Stimulated activated CD8-positive, alpha-beta memory T cell treated with anti-CD3 and anti-CD28 coated beads, Interleukin-4, amount 100 ng/mL, for 4 hours (primary cell): ENCODE measurements at regions not wholly inside any gene's neighbourhood (a gene's known extent, or its start where the extent isn't known, plus 50 kb on each side); places are given as distances from the start of the nearest gene placed in this dataset.

Experiments used
- DNase-seq, 2 donors: peaks; one replicate each; pipeline ENCODE4 v3.0.0-alpha.2; 2020; ENCODE audit warnings: low read depth in 2 of 2, low spot score in 1 of 2

DNA sequence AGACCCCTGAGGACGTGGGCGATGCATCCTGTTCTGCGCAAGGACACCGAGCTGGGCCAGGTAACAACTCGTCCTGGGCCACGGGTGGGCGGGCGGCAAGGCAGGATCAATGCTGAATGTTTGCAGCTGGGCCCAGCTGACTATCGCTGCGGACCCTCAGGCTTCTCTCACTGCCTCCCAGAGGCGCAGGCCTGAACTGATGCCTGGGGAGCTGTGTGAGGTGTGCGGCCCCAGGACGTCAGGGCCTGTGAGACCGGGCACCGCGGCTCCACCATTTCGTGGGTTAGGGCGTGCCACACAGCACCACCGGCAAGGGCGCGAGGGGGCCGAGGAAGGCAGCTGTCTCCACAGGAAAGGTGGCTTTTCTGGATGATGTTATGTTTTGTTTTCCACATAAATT is 307.4 kb downstream of the NDUFA10 start:
- DNase-seq: no peak

DNA sequence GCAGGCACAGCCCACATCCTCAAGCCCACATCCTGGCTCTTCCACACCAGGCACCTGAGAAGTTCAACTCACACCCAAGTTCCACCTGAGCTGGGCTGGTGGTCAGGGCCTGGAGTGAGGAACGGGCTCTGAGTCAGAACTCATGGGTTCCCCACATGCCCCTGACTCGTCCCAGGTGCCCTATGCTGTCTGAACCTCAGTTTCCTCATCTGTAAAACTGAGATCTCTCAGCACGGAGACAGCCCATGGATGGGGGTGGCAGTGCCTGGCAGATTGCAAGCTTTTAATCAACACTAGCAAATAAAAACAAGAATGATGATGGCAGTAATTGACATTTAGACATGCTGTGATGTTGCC is 307.8 kb downstream of the NDUFA10 start:
- DNase-seq: no peak

DNA sequence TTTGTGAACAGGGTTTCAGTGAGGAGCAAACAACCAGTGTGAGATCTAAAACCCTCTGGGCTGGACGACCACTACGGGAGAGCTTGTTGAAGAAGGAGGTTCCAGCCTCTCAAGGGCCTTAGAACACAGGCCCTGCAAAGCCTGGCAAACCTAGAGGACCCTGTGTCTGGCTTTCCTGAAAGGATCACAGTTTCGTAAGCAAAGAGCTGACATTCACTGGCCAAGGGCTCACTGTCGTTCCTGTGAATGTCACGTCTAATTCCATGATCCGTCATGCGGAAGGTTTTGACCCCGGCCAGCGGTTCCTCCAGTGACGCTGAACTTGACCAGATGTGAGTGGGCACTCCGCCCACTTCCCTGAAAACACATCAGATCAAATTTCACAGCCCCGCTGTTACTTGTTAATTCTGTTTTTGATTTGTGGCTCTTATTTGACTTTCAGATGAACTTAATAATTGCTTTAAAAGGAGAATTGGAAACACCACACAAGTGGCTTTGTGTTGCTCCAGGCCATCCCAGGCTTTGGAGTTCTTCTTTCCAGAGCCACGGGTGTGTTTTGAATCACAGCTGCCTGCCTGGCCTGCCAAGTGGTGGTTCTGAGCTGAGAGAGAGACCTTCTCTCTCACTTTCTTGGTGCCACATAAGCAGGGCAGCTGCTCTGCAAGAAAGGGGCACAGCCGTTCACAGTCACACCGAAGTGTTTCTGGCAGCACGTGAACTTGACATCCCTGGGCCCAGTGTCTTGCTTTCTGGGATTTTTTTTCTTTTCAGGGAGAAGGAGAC is 308.4 kb downstream of the NDUFA10 start:
- no peak for DNase-seq

DNA sequence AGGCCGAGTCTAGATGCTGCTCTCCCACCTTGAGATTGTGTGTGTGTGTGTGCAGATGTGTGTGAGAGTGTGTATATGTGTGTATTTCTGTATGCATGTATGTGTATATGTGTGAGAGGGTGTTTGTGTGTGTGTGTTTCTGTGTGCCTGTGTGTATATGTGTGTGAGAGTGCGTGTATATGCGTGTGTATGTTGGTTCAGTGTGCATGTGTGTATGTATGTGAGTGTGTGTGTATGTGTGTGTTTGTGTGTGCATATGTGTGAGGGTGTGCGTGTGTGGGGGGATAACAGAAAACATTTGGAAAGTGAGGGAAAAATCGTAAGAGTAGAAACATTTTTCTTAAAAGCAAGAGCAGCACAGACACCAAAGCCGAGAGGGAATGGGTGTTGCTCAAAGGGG is 309.1 kb downstream of the NDUFA10 start:
- DNase-seq: no peak

DNA sequence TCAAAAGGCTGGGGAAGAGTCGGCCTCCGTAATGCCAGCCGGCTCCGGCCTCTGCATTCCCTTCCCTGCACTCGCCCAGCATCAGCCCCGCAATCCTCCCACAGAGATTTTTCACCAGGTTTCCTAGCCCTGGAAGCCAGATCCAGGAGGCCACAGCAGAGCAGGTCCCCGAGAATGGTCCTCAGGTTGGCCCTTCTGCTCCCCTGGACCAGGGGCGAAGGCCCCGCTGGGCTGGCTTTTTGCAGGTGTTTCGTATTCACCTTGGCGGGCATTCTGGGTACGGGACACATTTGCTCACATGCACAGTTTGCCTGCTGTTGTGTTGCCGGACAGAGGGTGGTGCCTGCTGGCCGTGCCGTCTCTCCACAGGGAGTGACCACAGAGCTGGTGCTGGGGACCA is 309.5 kb downstream of the NDUFA10 start:
- no peak for DNase-seq

DNA sequence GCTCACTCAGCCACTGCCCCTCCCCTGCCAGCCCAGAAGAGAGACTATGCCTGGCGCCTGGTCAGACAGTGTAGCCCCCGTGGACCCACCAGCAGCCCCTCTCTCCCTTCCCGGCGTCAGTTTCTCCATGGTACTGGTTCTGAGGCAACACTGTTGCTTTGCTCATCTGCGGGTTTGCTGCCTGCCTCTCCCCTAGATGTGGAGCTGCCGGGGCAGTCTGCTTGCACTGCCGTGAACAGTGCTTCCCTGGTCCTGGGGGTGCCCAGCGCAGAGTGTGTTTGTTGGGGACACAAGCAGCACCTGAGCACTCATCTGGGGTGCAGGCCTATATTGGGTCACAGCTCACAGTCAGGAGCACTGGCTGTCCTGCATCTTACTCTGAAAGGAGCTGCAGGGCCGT is 309.9 kb downstream of the NDUFA10 start:
- DNase-seq: no peak

DNA sequence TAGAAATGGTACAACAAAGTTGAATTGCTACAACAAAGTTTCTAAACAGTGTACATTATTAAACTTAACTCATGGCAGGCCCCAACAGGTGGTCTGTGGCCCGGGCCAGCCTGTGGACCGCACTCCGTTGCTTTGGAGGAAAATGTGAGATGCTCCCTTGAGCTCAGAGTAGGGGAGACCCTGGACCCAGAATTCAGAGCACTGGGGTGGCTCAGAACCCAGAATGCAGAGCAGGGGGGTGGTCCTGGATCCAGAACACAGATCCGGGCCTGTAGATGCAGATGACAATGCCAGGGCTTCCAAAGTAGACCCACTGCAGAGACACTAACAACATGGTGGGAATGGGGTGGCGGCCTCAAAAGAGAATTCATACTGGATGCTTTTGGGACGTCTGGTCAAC is 311.0 kb downstream of the NDUFA10 start:
- no peak for DNase-seq

DNA sequence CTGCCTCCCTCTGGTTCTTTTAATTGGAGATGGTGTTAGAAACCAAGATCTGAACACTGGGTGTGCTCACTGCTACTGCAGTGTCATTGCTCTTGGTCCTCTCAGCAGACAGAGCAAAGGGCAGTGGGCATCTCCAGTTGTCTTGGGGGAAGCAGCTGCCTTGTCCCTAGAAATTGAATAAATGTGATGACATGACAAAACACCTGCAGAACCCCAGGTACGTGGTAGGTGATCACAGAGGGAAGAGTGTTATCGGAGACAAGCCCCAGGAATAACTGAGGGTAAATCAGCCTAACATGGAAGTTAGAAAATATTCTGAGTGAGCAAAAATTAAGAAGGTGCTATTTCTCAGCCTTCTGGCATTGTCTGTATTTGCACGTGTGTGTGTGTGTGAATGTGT is 311.9 kb upstream of the HDAC4 start:
- DNase-seq: no peak

DNA sequence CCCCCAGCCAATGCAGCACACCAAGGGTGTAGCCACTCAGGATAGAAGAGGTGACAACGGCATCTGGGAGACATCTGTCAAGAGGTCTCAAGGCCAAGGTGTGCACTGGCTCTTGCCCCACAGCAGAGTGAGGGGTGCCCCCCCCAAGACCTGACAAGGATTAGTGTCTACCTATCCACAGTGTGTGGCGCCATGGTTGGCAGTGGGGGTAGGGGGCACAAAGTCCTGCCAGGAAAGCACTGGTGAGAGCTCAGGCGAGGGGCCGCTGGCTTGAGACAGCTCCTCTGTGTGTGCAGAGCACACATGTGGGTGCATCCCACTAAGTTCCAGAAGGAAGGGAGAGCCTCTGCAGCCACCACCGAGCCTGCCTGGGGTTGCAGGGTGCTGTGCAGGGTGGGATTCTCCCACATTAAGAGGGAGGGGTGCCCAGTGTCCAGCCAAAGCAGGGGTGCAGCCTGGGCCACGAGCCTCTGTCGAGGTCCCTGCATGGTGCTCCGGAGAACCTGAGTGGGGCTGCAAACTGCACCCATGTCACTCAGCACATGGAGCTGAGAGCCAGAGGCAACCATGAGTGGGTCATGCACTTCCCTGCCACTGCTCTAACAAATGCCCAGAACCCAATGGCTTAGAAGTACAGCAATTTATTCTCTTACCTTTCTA is 311.2 kb upstream of the HDAC4 start:
- DNase-seq: no peak

DNA sequence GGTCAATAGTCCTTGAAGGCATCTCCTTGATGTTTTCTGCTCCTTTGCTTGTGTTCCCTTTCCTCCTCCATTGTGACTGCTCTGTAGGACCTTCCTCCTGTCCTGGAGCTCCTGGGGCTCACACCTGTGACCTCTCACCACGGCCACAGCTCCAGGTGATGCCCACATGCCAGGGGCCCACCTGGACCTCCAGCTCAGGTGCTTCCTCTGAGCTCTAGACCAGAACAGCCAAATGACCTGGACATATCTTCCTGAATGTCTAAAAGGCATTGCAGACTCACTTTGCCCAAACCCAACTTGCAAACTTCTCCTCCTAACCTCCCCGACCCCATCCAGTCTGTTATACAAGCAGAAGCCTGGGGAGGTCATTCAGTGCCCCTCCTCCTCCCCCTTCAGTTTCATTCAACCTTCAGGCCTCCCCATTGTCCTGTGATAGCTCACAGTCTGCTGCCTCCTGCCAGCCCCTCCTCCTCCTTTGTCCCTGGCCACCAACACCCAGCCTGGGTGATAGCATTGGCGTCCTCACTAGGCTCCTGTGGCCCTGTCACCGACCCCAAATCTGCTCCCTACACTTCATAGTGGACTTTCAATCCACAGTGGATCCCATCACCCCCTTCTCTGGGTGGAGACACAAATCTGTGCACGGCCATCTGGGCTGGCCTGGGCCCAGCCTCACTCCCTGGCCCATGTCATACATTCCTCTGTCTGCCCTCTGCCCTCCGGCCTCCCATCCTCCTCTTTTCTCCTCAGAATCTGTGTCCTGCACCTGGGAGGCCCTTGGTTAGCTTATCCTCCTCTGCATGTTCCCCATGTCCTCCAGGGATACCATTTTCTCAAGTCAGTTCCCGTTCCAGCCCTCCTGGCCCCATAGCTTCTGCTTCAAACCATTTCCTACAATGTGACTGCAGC is 310.4 kb upstream of the HDAC4 start:
- no peak for DNase-seq

DNA sequence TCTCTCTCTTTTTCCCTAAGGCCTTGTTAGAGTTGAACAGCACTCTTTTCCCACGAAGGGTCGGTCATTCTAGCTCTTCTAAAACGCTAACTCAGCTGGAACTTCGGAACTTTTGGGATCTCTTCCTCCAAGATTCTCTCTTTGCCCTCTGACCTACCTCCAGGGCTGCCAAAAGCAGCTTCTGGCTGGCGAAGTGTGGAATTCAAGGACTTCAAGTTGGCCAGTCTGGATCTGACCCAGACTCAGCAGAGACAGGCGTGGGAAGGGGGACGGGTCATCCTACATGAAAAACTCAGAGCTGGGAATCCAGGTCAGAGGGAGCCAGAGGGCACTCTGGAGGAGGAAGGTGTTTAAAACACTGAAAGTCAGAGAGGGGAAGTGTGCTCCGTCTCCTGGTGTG is 305.5 kb upstream of the HDAC4 start:
- no peak for DNase-seq

DNA sequence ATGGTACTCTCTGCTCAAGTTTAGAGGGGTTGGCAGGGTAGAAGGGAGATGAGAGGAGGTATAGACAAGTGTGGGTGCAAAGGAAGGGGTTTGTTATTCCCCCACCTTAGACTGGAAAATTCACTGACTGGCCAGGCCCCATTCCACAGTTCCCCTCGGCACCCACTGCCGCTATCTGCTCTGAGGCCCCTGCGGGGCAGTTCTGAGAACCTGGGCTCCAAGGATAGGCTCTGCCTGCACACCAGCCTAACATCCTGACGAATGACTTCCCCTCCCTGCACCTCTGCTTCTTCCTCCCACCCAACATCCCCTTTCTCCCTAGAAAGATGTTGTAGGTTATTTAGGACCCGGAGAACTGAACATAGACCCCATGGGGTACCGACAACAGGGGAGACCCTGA is 303.9 kb upstream of the HDAC4 start:
- DNase-seq: no peak

DNA sequence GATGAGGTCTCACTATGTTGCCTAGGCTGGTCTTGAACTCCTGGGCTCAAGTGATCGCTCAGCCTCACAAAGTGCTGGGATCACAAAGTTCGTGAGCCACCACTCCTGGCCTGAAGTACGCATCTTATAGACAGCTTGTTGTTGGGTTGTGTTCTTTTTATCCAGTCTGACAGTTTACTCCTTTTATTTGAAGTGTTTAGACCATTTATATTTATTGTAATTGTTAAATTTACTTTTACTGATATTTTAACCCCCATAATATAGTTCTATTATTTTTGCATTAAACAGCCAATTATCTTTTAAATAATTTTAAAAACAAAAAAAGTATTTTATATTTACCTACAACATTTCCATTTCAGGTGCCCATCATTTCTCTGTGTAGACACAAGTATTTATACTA is 303.0 kb upstream of the HDAC4 start:
- DNase-seq: no peak

DNA sequence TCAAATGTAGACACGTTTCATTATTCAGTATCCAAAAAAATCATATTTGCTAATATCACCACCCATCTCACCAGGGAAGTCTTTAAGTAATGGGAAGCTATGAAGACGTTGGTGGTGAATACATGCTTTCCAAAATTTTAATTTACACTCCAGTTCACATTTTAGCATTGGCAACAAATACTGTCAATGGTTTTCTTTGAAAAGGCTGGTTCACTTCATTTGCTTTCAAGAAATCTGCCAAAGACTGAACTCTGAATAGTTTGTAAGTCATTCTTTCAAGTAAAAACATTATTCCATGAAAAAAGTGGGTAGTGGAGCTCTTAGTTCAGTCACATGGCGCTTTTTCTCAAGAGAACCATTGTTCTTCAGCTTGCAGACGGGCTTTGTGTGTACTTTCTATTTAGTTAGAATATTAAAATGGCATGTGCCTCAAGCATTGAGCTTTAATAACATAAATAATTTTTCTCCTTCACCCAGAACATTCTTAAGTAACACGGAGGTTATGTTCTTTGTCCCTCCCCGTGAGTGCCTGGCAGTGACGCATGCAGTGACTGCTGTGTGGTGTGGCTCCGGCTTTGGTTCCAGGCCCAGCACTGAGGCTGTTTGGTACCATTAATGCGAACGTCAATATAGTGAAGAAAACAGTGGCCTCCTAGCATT is 300.0 kb upstream of the HDAC4 start:
- no peak for DNase-seq

DNA sequence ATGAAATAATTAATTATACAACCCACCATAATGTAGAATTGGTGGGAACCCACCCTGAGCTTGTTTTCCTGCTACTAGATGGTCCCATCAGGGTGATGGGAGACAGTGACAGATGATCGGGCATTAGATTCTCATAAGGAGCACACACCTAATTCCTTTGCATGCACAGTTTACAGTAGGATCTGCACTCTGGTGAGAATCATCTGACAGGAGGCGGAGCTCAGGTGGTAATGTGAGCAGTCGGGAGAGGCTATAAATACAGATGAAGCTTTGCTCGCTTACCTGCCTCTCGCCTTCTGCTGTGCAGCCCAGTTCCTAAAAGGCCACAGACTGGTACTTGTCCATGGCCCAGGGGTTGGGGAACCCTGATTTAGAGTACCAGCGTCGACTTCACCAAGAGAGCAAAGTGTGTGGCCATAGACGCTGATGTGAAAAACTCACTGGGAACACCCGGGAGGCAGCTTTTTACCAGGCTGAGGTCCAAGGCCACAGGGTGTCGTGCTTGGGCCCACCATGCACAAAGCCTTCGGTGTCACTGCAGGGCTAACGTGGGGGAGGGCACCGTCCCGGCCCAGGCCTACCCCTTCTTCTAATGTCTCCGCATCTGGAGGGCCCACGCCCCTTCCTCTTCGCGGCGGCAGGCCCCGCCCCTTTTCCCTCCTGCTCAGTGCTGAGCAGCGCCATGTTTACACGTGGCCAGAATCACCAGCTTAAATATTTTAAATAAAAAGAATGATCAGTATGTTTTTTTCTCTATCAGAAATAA is 296.8 kb upstream of the HDAC4 start:
- no peak for DNase-seq

DNA sequence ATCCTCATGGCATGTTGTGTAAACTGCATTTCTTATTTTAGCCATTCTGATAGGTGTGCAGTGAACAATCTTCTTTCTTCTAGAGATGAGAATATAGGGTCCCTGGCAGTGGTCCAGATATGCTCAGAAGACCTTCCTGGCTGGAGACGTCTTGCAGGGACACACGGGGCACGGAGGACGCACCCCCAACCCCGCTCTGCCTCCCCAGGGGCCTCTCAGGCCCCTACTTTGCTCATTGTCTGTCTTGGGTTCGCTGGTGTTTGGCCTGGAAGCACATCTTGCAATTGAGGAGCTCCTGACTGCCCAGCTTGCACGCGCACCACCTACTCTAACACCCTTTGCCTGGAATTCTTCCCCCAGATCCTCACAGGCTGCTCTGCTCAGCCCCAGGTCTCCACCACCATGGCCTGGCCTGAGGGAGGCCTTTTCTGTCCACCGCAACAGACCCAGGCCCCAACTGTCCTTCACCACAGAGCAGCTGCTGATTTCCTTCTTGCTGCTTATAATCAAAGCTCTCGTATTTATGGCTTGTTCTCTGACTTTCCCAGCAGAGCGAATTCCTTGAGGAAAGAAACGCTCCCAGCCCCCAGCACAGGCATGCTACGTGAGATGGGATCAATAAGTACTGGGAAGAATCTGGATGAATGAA is 295.9 kb upstream of the HDAC4 start:
- no peak for DNase-seq

DNA sequence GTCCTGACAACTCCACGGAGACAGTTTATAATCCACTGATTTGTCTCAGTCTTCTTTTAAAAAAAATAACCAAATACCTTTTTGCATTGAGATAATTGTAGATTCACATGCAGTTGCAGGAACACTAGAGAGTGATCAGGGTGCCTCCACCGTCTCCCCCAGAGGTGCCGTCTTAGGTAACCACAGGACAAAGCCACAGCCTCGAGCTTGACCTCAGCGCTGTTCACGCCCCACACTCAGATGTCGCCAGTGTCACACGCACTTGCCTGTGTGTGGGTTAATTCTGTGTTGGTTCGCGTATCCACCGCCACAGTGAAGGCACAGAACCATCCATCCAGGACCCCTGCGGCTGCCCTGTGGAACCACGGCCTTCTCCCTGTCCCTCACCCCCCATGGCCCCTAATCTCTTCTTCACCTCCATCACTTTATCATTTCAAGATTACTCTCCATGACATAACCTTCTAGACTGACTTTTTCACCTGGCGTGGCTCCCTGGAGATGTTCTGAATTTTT is 295.0 kb upstream of the HDAC4 start:
- no peak for DNase-seq

DNA sequence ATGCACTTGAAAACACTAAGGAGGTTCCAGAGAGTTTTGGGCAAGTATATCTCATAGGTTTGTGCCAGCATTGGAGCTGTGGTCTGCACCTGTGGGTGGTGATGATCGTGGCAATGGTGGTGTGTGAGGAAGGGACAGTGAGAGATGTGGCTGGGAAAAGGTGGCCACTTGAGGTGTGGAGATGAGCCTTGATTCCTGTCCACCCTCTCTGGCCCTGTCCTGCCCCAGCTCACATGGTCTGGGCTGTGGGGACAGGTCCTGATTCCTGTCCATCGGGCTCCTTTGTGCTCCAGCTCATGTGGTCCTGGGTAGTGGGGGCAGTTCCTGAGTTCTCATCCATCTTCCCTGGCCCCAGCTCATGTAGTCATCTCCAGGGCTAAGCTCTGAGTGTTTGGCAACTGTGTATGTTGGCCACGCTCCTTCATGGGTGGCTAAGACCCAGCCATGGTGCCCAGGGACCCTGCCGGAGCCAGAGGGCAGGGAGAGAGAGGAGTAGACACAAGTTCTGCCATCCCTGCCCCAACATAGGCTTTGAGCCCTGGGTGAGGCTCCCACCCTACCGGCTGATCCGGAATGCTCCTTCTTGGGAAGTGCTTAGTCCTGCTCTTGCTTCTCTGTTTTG is 294.4 kb upstream of the HDAC4 start:
- no peak for DNase-seq

DNA sequence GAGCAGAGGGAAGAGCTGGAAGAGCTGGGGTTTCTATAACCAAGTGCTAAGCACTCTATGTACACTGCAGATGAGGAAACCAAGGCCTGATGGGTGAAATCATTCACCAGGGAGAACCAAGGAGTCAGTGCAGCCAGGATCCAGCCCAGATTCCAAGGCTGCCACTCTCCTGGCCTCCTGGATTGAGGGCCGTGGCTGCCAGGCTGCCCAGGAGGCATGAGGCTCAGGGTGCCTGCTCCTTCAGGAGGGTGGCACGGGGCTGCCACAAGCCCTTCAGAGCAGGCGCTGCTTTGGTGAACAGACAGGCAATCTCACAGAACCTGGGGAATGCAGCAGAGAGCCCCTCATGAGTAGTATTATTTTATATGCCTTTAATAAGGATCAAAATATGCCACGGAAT is 293.7 kb upstream of the HDAC4 start:
- no peak for DNase-seq
